ENCODE measurements at regions not wholly inside any gene's neighbourhood (a gene's known extent, or its start where the extent isn't known, plus 50 kb on each side); places are given as distances from the start of the nearest gene placed in this dataset.

- TF ChIP-seq, protein P1, sequence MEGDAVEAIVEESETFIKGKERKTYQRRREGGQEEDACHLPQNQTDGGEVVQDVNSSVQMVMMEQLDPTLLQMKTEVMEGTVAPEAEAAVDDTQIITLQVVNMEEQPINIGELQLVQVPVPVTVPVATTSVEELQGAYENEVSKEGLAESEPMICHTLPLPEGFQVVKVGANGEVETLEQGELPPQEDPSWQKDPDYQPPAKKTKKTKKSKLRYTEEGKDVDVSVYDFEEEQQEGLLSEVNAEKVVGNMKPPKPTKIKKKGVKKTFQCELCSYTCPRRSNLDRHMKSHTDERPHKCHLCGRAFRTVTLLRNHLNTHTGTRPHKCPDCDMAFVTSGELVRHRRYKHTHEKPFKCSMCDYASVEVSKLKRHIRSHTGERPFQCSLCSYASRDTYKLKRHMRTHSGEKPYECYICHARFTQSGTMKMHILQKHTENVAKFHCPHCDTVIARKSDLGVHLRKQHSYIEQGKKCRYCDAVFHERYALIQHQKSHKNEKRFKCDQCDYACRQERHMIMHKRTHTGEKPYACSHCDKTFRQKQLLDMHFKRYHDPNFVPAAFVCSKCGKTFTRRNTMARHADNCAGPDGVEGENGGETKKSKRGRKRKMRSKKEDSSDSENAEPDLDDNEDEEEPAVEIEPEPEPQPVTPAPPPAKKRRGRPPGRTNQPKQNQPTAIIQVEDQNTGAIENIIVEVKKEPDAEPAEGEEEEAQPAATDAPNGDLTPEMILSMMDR (IDR thresholded peaks at IDR 0.05; ENCODE audit: insufficient read depth, low read length, poor library complexity, severe bottlenecking): no peak
- TF ChIP-seq EZH2phosphoT487 (conservative IDR thresholded peaks at IDR 0.05; ENCODE audit: low read length): no peak
These were observed 156.2 kb upstream of the PTER start for GRCh38 chr10:16280595-16280994.

All from SU-DHL-6 (cell line).